Chondrocyte (in vitro differentiated cells): ENCODE measurements at regions not wholly inside any gene's neighbourhood (a gene's known extent, or its start where the extent isn't known, plus 50 kb on each side); places are given as distances from the start of the nearest gene placed in this dataset.

Source experiments
- DNase-seq: peaks from one replicate; pipeline ENCODE4 v3.0.0; 2021; ENCODE audit warnings: mixed read lengths, low spot score
- H3K27ac Mint-ChIP-seq: one replicate; pipeline ENCODE4 v1.8.0; 2021; ENCODE audit warnings: mild to moderate bottlenecking, moderate library complexity, mixed read lengths; ENCODE audit not compliant: unreplicated experiment
- H3K27me3 Mint-ChIP-seq: 2 replicates; pipeline ENCODE4 v1.8.0; 2021; ENCODE audit warnings: low read depth, mixed read lengths
- H3K36me3 Mint-ChIP-seq: 2 replicates; pipeline ENCODE4 v1.8.0; 2021; ENCODE audit warnings: low read depth, mixed read lengths
- H3K4me1 Mint-ChIP-seq: 2 replicates; pipeline ENCODE4 v1.8.0; 2021; ENCODE audit warnings: low read depth, mild to moderate bottlenecking, mixed read lengths
- H3K4me3 Mint-ChIP-seq: one replicate; pipeline ENCODE4 v1.8.0; 2021; ENCODE audit warnings: mild to moderate bottlenecking, moderate library complexity, mixed read lengths; ENCODE audit not compliant: unreplicated experiment
- H3K9me3 Mint-ChIP-seq: 2 replicates; pipeline ENCODE4 v1.8.0; 2021; ENCODE audit warnings: low read depth, mixed read lengths
- TF ChIP-seq, protein P1 (sequence below): fragments of 200-600 bp; sonication (generic); IDR thresholded peaks from 2 replicates; pipeline ENCODE4 v1.5.0; 2021; ENCODE audit warnings: antibody characterized with exemption, mild to moderate bottlenecking, moderate library complexity

DNA sequence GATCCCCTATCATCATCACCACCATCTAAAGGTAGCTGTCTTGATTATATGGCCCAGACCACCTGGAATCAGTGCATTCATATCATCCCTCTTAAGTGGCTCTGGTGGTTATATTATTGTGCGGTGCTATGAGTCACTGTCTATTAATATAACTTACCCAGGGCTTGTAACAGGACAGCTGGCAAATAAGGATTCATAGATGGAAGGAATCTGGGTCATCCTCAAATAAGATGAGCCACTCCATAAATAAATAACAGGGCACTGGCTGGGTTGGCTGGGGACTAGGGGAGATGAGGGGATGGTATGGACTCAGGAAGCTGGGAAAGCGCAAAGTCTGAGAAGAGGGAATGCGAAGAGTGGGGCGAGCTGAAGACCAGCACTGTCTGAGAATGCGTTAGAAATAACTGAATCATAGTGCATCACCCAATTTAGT is 216.1 kb downstream of the NUAK1 start:
- no peaks in the 10 kb centered on the region for H3K27me3 Mint-ChIP-seq
- peaks cover under 1% of the 10 kb centered on the region for H3K9me3 Mint-ChIP-seq
- no peak for DNase-seq
- H3K4me1 Mint-ChIP-seq = peaks cover 37% of the 10 kb centered on the region
- H3K27ac Mint-ChIP-seq = peak overlapping the region; percentile 97
- TF ChIP-seq, protein P1, sequence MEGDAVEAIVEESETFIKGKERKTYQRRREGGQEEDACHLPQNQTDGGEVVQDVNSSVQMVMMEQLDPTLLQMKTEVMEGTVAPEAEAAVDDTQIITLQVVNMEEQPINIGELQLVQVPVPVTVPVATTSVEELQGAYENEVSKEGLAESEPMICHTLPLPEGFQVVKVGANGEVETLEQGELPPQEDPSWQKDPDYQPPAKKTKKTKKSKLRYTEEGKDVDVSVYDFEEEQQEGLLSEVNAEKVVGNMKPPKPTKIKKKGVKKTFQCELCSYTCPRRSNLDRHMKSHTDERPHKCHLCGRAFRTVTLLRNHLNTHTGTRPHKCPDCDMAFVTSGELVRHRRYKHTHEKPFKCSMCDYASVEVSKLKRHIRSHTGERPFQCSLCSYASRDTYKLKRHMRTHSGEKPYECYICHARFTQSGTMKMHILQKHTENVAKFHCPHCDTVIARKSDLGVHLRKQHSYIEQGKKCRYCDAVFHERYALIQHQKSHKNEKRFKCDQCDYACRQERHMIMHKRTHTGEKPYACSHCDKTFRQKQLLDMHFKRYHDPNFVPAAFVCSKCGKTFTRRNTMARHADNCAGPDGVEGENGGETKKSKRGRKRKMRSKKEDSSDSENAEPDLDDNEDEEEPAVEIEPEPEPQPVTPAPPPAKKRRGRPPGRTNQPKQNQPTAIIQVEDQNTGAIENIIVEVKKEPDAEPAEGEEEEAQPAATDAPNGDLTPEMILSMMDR = no peak
- no peak overlapping the region for H3K4me3 Mint-ChIP-seq
- H3K36me3 Mint-ChIP-seq = no peaks in the 10 kb centered on the region

DNA sequence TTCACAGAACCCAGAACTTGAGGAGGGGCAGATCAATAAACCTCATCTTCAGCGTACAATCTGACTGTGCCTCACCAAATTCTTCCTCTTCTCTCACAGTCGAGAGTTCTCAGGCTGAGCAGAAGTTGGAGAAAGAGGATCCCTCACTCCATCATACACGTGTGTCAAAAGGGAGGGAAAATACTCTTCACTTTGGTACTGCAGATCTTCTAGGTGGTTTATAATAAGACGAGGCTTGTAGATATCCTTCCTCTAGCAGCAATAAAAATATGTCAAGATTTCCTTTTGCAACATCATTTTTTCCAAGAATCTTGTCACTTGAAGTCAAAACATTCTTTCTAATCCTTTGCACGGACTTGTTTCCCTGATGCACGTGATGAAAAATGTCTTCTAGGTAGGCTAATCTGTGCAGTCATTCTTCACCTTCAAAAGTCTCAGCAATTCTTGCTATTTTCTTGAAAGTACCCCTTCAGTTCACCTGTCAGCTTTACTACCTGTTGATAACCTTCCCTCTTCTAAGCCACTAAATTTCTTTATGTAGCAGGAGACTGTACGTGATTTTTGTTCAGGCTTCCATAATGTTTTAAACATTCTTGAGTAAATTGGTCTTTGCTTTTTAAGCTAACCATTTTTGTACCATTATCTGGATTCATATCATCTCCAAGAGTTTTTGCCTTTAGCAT is 214.1 kb downstream of the NUAK1 start:
- TF ChIP-seq, protein P1 = no peak

DNA sequence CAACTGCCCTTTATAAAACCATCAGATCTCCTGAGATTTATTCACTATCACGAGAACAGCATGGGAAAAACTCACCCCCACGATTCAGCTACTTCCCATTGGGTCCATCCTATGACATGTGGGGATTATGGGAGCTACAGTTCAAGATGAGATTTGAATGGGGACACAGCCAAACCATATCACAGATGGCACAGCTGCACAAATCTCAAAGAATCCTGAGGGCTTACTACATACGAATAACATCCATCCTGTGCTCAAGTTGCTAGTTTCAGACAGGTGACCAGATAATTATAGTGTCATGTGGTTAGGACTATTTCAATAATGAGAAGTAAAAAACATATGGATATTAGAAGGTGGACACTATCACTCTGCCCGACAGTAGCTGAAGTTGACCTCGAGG is 211.2 kb downstream of the NUAK1 start:
- peaks cover 3% of the 10 kb centered on the region for H3K9me3 Mint-ChIP-seq
- H3K36me3 Mint-ChIP-seq = peaks cover 2% of the 10 kb centered on the region
- no peaks in the 10 kb centered on the region for H3K27me3 Mint-ChIP-seq
- H3K27ac Mint-ChIP-seq = no peak overlapping the region
- peaks cover 19% of the 10 kb centered on the region for H3K4me1 Mint-ChIP-seq
- H3K4me3 Mint-ChIP-seq = no peak overlapping the region
- no peak for DNase-seq
- TF ChIP-seq, protein P1 = no peak

More for the DNA sequence above, 214.1 kb downstream of the NUAK1 start:
- peaks cover 2% of the 10 kb centered on the region for H3K36me3 Mint-ChIP-seq
- no peaks in the 10 kb centered on the region for H3K27me3 Mint-ChIP-seq
- H3K27ac Mint-ChIP-seq = no peak overlapping the region
- H3K4me3 Mint-ChIP-seq = no peak overlapping the region
- H3K4me1 Mint-ChIP-seq = peaks cover 35% of the 10 kb centered on the region
- DNase-seq = no peak
- peaks cover 3% of the 10 kb centered on the region for H3K9me3 Mint-ChIP-seq

DNA sequence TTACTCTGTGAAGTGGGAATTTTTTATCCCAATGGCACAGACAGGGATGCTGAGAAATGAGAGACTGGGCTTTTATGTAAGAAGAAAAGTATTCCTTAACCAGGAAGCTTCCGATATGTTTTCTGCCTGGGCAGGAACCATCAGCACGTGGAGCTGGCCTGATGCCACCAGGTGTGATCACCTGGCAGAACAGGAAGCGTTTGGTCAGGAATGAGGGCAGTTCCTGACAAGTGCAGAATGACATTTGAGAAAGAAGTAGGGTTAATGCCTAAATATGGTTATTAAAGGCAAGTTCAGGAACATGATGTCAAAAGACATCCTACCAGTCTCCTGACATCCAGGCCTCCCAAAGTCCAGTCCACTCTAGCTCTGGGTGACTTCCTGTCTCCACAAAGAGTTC is 210.3 kb downstream of the NUAK1 start:
- DNase-seq = no peak
- H3K4me1 Mint-ChIP-seq = peaks cover 10% of the 10 kb centered on the region
- H3K4me3 Mint-ChIP-seq = no peak overlapping the region
- H3K27ac Mint-ChIP-seq = no peak overlapping the region
- peaks cover 2% of the 10 kb centered on the region for H3K36me3 Mint-ChIP-seq
- H3K27me3 Mint-ChIP-seq = no peaks in the 10 kb centered on the region
- peaks cover 3% of the 10 kb centered on the region for H3K9me3 Mint-ChIP-seq
- TF ChIP-seq, protein P1 = no peak

DNA sequence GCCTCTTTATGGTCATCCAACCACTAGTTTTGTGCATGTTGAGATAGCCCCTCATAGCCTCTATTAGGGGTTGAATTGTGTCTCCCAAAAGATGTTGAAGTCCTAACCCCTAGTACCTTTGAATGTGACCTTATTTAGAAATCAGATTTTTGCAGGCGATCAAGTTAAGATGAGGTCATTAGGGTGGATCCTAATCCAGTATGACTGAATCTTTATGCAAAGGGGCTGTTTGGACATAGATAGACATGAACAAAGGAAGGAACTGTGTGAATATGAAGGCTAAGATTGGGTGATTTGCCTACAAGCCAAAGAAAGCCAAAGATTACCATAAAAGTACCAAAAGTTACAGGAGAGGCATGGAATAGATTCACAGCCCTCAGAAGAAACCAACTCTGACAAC is 209.6 kb downstream of the NUAK1 start:
- H3K36me3 Mint-ChIP-seq = peaks cover 2% of the 10 kb centered on the region
- H3K9me3 Mint-ChIP-seq = peaks cover 3% of the 10 kb centered on the region
- no peak for DNase-seq
- peaks cover 15% of the 10 kb centered on the region for H3K4me1 Mint-ChIP-seq
- no peak overlapping the region for H3K4me3 Mint-ChIP-seq
- H3K27ac Mint-ChIP-seq = no peak overlapping the region
- H3K27me3 Mint-ChIP-seq = no peaks in the 10 kb centered on the region
- TF ChIP-seq, protein P1 = no peak
